AG09309 (cell line): ENCODE measurements at regions not wholly inside any gene's neighbourhood (a gene's known extent, or its start where the extent isn't known, plus 50 kb on each side); places are given as distances from the start of the nearest gene placed in this dataset.
"Not testable (repeated sequence)": the region's sequence is repeated elsewhere in the genome, so short reads cannot be mapped to it uniquely, and the experiment has no call there.

Experiments
- DNase-seq: peaks from one replicate; pipeline ENCODE4 v3.0.0-alpha.2; 2010; ENCODE audit warnings: low read depth
- H3K4me3 ChIP-seq: 2 replicates; pipeline ENCODE4 v1.5.1; 2011; ENCODE audit warnings: mild to moderate bottlenecking, low read depth, low read length, moderate library complexity; ENCODE audit not compliant: control insufficient read depth
- CTCF ChIP-seq: IDR thresholded peaks from 2 replicates; pipeline ENCODE4 v1.5.1; 2011; ENCODE audit warnings: mild to moderate bottlenecking, low read depth, low read length, inconsistent platforms; ENCODE audit not compliant: insufficient read depth, control insufficient read depth; ENCODE audit errors: missing control alignments

GRCh38 chr6:134768931-134769330, 181.0 kb downstream of the ALDH8A1 start:
- DNase-seq = no peak
- no peak overlapping the region for H3K4me3 ChIP-seq
- no peak for TF ChIP-seq CTCF

GRCh38 chr6:134766497-134766896, 183.4 kb downstream of the ALDH8A1 start:
- H3K4me3 ChIP-seq = no peak overlapping the region
- no peak for DNase-seq
- TF ChIP-seq CTCF = no peak

GRCh38 chr6:134764741-134765140, 185.2 kb downstream of the ALDH8A1 start:
- H3K4me3 ChIP-seq = no peak overlapping the region
- no peak for TF ChIP-seq CTCF
- DNase-seq = no peak

- not testable (repeated sequence) for DNase-seq, H3K4me3 ChIP-seq
Measured at GRCh38 chr6:134763575-134763974, 186.3 kb downstream of the ALDH8A1 start.

GRCh38 chr6:134758621-134759020, 191.3 kb downstream of the ALDH8A1 start:
- TF ChIP-seq CTCF = no peak
- no peak overlapping the region for H3K4me3 ChIP-seq
- no peak for DNase-seq

- H3K4me3 ChIP-seq = no peak overlapping the region
- DNase-seq = no peak
- no peak for TF ChIP-seq CTCF
Measured at GRCh38 chr6:134757911-134758361, 192.0 kb downstream of the ALDH8A1 start.

GRCh38 chr6:134756374-134757025, 193.4 kb downstream of the ALDH8A1 start:
- no peak overlapping the region for H3K4me3 ChIP-seq
- TF ChIP-seq CTCF = no peak
- DNase-seq = no peak
